Testis (tissue), 2 donors: ENCODE measurements at regions not wholly inside any gene's neighbourhood (a gene's known extent, or its start where the extent isn't known, plus 50 kb on each side); places are given as distances from the start of the nearest gene placed in this dataset.

Experiments used
- DNase-seq: peaks from one replicate; pipeline ENCODE4 v3.0.0-alpha.2; 2019
- H3K27ac ChIP-seq, 2 donors: fragments of 200-600 bp; sonication (generic); one replicate each; pipeline ENCODE4 v1.5.1; 2019
- H3K27me3 ChIP-seq: fragments of 200-600 bp; sonication (generic); one replicate; pipeline ENCODE4 v1.5.1; 2019
- H3K36me3 ChIP-seq: fragments of 200-600 bp; sonication (generic); one replicate; pipeline ENCODE4 v1.5.1; 2017; ENCODE audit warnings: low read depth; ENCODE audit errors: missing control alignments
- H3K4me1 ChIP-seq: fragments of 200-600 bp; sonication (generic); one replicate; pipeline ENCODE4 v1.5.1; 2019
- H3K4me3 ChIP-seq, 2 donors: fragments of 200-600 bp; sonication (generic); one replicate each; pipeline ENCODE4 v1.5.1; 2017 to 2019
- H3K9me3 ChIP-seq: fragments of 200-600 bp; sonication (generic); one replicate; pipeline ENCODE4 v1.5.1; 2017
- POLR2A ChIP-seq: fragments of 450-650 bp; IDR thresholded peaks from one replicate; pipeline ENCODE4 v1.6.1; 2017; ENCODE audit warnings: antibody characterized with exemption, mild to moderate bottlenecking, moderate library complexity
- WGBS, 2 donors: methylation state at CpG; one replicate each; pipeline ENCODE4 v1.1.5; 2018; 5-methylcytosine and 5-hydroxymethylcytosine counted together
- intact Hi-C: fragments of 100-400 bp; cut with DNase I; formaldehyde crosslinking; loops from one replicate; pipeline ENCODE4 v1.15.1; 2023; ENCODE audit warnings: low total_unique reads
- TF ChIP-seq, protein P1 (sequence below), 3 experiments: fragments of 450-650 bp in 2 of 3; fragments of 200-600 bp in 1 of 3; sonication (generic) in 1 of 3; IDR thresholded peaks; one replicate each; pipeline ENCODE4 v1.5.1; 2016 to 2019; ENCODE audit warnings: antibody characterized with exemption in 3 of 3, mild to moderate bottlenecking in 2 of 3, moderate library complexity in 1 of 3

GRCh38 chr11:11119917-11120316, 233.1 kb downstream of the CSNK2A3 start:
- WGBS, 2 donors = 91 to 94% methylated on average over 1 of the region's 1 CpG
- H3K27me3 ChIP-seq = no peaks in the 10 kb centered on the region
- no peak overlapping the region for H3K4me3 ChIP-seq
- H3K4me1 ChIP-seq = no peaks in the 10 kb centered on the region
- no peak for DNase-seq
- TF ChIP-seq, protein P1, sequence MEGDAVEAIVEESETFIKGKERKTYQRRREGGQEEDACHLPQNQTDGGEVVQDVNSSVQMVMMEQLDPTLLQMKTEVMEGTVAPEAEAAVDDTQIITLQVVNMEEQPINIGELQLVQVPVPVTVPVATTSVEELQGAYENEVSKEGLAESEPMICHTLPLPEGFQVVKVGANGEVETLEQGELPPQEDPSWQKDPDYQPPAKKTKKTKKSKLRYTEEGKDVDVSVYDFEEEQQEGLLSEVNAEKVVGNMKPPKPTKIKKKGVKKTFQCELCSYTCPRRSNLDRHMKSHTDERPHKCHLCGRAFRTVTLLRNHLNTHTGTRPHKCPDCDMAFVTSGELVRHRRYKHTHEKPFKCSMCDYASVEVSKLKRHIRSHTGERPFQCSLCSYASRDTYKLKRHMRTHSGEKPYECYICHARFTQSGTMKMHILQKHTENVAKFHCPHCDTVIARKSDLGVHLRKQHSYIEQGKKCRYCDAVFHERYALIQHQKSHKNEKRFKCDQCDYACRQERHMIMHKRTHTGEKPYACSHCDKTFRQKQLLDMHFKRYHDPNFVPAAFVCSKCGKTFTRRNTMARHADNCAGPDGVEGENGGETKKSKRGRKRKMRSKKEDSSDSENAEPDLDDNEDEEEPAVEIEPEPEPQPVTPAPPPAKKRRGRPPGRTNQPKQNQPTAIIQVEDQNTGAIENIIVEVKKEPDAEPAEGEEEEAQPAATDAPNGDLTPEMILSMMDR (IDR thresholded peaks at IDR 0.05) = no peak
- TF ChIP-seq POLR2A = no peak
- intact Hi-C loops = no loop called here
- H3K36me3 ChIP-seq = no peaks in the 10 kb centered on the region
- no peak overlapping the region for H3K27ac ChIP-seq
- H3K9me3 ChIP-seq = no peaks in the 10 kb centered on the region

DNA sequence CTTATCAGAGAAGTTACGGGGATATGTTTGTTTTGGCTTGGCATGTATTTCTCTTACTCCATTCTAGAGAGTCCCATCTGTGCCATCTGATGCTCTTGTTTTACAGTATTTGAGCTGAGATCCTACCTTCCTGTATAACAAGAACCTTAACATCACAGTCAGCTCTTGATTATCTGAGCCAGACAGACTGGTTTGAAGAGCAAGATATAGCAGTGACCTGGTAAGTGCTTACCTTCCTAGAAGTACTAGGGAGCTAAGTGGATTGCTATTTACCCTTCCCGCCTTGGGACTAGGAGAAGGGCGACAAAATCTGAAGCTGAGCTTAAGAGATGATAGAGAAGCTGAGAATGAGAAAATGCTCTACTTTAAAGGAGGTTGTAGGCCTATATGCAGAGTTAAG, 235.3 kb downstream of the CSNK2A3 start:
- intact Hi-C loops = no loop called here
- no peak overlapping the region for H3K4me3 ChIP-seq
- no peaks in the 10 kb centered on the region for H3K4me1 ChIP-seq
- no peaks in the 10 kb centered on the region for H3K36me3 ChIP-seq
- 79 to 86% methylated on average over 3 of the region's 3 CpGs for WGBS, 2 donors
- no peaks in the 10 kb centered on the region for H3K27me3 ChIP-seq
- H3K9me3 ChIP-seq = no peaks in the 10 kb centered on the region
- TF ChIP-seq POLR2A = no peak
- TF ChIP-seq, protein P1 (IDR thresholded peaks at IDR 0.05) = no peak
- no peak overlapping the region for H3K27ac ChIP-seq
- DNase-seq = no peak

GRCh38 chr11:11115475-11115874, 237.6 kb downstream of the CSNK2A3 start:
- 63 to 79% methylated on average over 3 of the region's 3 CpGs for WGBS, 2 donors
- no peaks in the 10 kb centered on the region for H3K36me3 ChIP-seq
- no peak overlapping the region for H3K4me3 ChIP-seq
- H3K4me1 ChIP-seq = no peaks in the 10 kb centered on the region
- intact Hi-C loops = no loop called here
- no peaks in the 10 kb centered on the region for H3K27me3 ChIP-seq
- no peak for DNase-seq
- no peaks in the 10 kb centered on the region for H3K9me3 ChIP-seq
- H3K27ac ChIP-seq = no peak overlapping the region
- TF ChIP-seq, protein P1 (IDR thresholded peaks at IDR 0.05) = no peak
- TF ChIP-seq POLR2A = no peak

DNA sequence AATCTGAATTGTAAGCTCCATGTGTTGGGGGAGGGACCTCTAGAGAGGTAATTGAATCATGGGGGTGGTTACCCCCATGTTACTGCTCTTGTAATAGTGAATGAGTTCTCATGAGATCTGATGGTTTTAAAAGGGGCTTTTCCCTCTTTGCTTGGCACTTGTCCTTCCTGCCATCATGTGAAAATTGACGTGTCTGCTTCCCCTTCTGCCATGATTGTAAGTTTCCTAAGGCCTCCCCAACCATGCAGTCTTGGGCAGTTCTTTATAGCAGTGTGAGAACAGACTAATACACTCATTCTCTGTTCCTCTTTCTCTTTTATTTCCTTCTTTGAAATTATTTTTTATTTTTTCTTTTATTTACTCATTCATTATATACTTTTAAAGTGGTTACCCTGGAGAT, 239.4 kb downstream of the CSNK2A3 start:
- DNase-seq = no peak
- Histone ChIP-seq H3K9me3 (no peaks in the 10 kb centered on the region), H3K4me1 (no peaks in the 10 kb centered on the region), H3K4me3 (no peak overlapping the region), H3K27ac (no peak overlapping the region), H3K36me3 (no peaks in the 10 kb centered on the region), H3K27me3 (no peaks in the 10 kb centered on the region)
- WGBS, 2 donors = 85 to 89% methylated on average over 1 of the region's 1 CpG
- TF ChIP-seq, protein P1 (IDR thresholded peaks at IDR 0.05) = no peak
- no peak for TF ChIP-seq POLR2A
- intact Hi-C loops = no loop called here

- 81 to 84% methylated on average over 5 of the region's 5 CpGs for WGBS, 2 donors
- H3K4me3 ChIP-seq = no peak overlapping the region
- TF ChIP-seq, protein P1 (IDR thresholded peaks at IDR 0.05) = no peak
- TF ChIP-seq POLR2A = no peak
- no peak overlapping the region for H3K27ac ChIP-seq
- no peaks in the 10 kb centered on the region for H3K27me3 ChIP-seq
- intact Hi-C loops = no loop called here
- H3K9me3 ChIP-seq = no peaks in the 10 kb centered on the region
- DNase-seq = no peak
- no peaks in the 10 kb centered on the region for H3K36me3 ChIP-seq
- no peaks in the 10 kb centered on the region for H3K4me1 ChIP-seq
Measured at GRCh38 chr11:11108026-11108425, 245.0 kb downstream of the CSNK2A3 start.
